Choroid plexus epithelial cell (primary cell): ENCODE measurements at regions not wholly inside any gene's neighbourhood (a gene's known extent, or its start where the extent isn't known, plus 50 kb on each side); places are given as distances from the start of the nearest gene placed in this dataset.
A peak's percentile ranks its signal among the peaks of the same experiment; 100 is the strongest.

Source experiments
- DNase-seq: peaks from one replicate; pipeline ENCODE4 v3.0.0-alpha.2; 2010; ENCODE audit warnings: low read depth
- H3K4me3 ChIP-seq: 2 replicates; pipeline ENCODE4 v1.5.1; 2011; ENCODE audit warnings: low read depth, mild to moderate bottlenecking, control low read depth, low read length, moderate library complexity
- CTCF ChIP-seq: conservative IDR thresholded peaks from 2 replicates; pipeline ENCODE4 v1.5.1; 2011; ENCODE audit warnings: low read depth, mild to moderate bottlenecking, control low read depth, inconsistent platforms, low read length, moderate library complexity

DNA sequence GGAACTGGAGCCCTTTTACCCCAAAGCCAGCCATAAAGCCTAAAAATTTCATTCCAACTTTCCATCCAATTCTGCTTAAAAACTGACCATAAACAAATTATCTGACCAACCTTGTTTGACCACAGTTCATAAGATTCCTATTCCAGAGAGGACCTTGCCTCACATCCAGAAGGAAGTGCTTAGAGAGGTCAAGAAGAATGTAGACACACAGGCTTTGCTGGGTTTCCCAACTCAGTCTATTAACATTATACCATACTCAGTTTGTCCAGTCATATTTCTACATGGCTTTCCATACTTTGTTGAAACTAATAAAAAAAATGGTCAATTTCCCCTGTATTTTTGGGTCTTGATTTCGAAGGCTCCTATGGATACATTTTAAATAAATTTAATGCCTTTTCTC is 1522.5 kb downstream of the ARAP2 start:
- H3K4me3 ChIP-seq = no peak overlapping the region
- DNase-seq = no peak
- no peak for TF ChIP-seq CTCF

- no peak for TF ChIP-seq CTCF
- peak; percentile 30 for DNase-seq
Measured at GRCh38 chr4:34723605-34724004, 1520.7 kb downstream of the ARAP2 start.

DNA sequence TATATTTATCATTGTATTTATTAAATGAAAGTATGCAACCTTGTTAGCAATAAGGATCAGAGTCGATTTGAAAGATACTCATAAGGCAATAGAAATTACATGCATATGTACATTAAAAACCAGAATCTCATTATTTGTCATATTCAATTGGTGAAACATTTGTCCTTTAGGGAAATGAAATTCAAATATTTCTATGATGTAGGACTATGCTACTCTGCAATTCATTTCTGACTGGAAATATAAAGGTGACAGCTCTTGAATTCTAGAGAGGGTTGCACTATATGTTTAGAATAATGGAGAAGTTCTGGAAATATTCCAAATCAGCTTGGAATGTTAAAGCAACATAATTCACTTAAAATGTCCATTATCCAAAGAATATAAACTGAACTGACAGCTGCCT is 1519.8 kb downstream of the ARAP2 start:
- no peak for DNase-seq
- no peak for TF ChIP-seq CTCF
- no peak overlapping the region for H3K4me3 ChIP-seq

More at GRCh38 chr4:34723605-34724004, 1520.7 kb downstream of the ARAP2 start:
- H3K4me3 ChIP-seq = no peak overlapping the region

- no peak overlapping the region for H3K4me3 ChIP-seq
- DNase-seq = peak; percentile 61
- TF ChIP-seq CTCF = no peak
Measured at GRCh38 chr4:34731070-34731469, 1513.2 kb downstream of the ARAP2 start.

- peak; percentile 3 for DNase-seq
- TF ChIP-seq CTCF = no peak
- no peak overlapping the region for H3K4me3 ChIP-seq
Measured at GRCh38 chr4:34732176-34732950, 1512.0 kb downstream of the ARAP2 start.

DNA sequence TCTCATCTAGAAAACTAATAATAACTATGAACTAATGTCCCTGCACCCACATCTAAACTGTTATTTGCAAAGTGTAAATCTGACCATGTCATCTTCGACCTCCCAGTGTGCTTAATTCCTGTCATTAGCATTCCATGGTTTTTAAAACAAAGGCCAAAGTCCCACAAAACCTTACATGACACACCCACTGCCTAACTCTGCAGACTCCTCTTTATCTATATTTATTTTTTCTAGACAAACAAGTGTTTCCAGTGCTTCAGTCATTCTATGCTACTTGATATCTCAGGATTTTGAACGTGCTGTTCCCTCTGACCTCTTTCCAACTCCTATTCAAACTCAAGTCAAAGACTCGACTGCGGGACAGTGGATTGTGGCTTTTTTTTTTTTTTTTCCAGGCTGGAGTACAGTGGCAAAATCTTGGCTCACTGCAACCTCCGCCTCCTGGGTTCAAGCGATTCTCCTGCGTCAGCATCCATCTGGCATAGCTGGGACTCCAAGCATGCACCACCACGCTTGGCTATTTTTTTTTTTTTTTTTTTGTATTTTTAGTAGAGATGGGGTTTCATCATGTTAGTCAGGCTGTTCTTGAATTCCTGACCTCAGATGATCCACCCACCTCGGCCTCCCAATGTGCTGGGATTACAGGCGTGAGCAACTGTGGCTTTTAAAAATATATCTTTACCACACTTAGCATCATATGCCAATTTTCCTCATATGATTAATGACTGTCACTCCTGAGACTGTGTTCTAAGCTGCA is 1511.0 kb downstream of the ARAP2 start:
- H3K4me3 ChIP-seq = no peak overlapping the region
- DNase-seq = peak; percentile 64
- no peak for TF ChIP-seq CTCF

GRCh38 chr4:34766935-34767334 is 1477.4 kb downstream of the ARAP2 start:
- TF ChIP-seq CTCF = no peak
- H3K4me3 ChIP-seq = no peak overlapping the region
- no peak for DNase-seq
